Muscle of back (tissue), 3 donors: ENCODE measurements at regions not wholly inside any gene's neighbourhood (a gene's known extent, or its start where the extent isn't known, plus 50 kb on each side); places are given as distances from the start of the nearest gene placed in this dataset.
A peak's percentile ranks its signal among the peaks of the same experiment; 100 is the strongest.

Experiments used
- DNase-seq, 3 donors: peaks; one replicate each; pipeline versions ENCODE4 v3.0.0 to v3.0.0-alpha.2; 2013

GRCh38 chr7:51685794-51686193, 369.2 kb upstream of the COBL start:
- no peak for DNase-seq

GRCh38 chr7:51680594-51681399, 364.2 kb upstream of the COBL start:
- DNase-seq, result no peak

- DNase-seq, result no peak
Measured at GRCh38 chr7:51679358-51679757, 362.7 kb upstream of the COBL start.

- DNase-seq, result no peak
Measured at GRCh38 chr7:51666751-51667150, 350.1 kb upstream of the COBL start.

- no peak for DNase-seq
Measured at GRCh38 chr7:51666266-51666665, 349.7 kb upstream of the COBL start.

- DNase-seq, result no peak
Measured at GRCh38 chr7:51665045-51665780, 348.6 kb upstream of the COBL start.

- no peak for DNase-seq
Measured at GRCh38 chr7:51660516-51660915, 343.9 kb upstream of the COBL start.

- DNase-seq, result no peak
Measured at GRCh38 chr7:51658684-51659083, 342.1 kb upstream of the COBL start.

- DNase-seq, result peak; percentile 1 to 27 (median 12)
Measured at GRCh38 chr7:51647931-51648351, 331.3 kb upstream of the COBL start.

- DNase-seq, result no peak
Measured at GRCh38 chr7:51647486-51647885, 330.9 kb upstream of the COBL start.

- no peak for DNase-seq
Measured at GRCh38 chr7:51645702-51646298, 329.2 kb upstream of the COBL start.

GRCh38 chr7:51645255-51645654, 328.6 kb upstream of the COBL start:
- DNase-seq, result no peak

- DNase-seq, result no peak
Measured at GRCh38 chr7:51644216-51644615, 327.6 kb upstream of the COBL start.

GRCh38 chr7:51640841-51641240, 324.2 kb upstream of the COBL start:
- DNase-seq, result no peak

GRCh38 chr7:51639661-51640334, 323.2 kb upstream of the COBL start:
- DNase-seq, result no peak

GRCh38 chr7:51636503-51636902, 319.9 kb upstream of the COBL start:
- no peak for DNase-seq

- DNase-seq, result no peak
Measured at GRCh38 chr7:51635775-51636174, 319.2 kb upstream of the COBL start.

GRCh38 chr7:51634538-51634937, 317.9 kb upstream of the COBL start:
- no peak for DNase-seq

- no peak for DNase-seq
Measured at GRCh38 chr7:51634025-51634424, 317.4 kb upstream of the COBL start.

GRCh38 chr7:51633596-51633995, 317.0 kb upstream of the COBL start:
- DNase-seq, result no peak

GRCh38 chr7:51633006-51633405, 316.4 kb upstream of the COBL start:
- no peak for DNase-seq

GRCh38 chr7:51630933-51631332, 314.3 kb upstream of the COBL start:
- DNase-seq, result no peak
